ENCODE measurements at regions not wholly inside any gene's neighbourhood (a gene's known extent, or its start where the extent isn't known, plus 50 kb on each side); places are given as distances from the start of the nearest gene placed in this dataset.

DNA sequence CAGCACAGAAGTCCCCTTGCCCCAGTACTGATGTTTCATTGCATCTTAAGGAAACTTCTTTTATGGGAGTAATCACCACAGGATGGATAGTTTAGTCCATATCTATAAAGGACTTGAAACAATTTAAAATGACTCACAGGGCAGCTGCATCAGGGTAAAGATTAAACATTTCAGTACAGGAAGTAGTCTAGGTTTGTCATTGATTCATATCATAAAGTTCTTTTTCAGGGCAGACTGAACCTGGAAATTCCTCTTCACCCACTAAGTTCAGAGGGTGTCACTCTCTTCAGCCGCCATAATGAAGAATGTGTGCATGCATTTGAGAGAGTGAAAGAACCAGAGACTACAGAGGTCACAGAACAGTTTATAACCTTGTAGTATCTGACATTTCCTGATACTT is 296.3 kb upstream of the JAG1 start:
- TF ChIP-seq, protein P1, sequence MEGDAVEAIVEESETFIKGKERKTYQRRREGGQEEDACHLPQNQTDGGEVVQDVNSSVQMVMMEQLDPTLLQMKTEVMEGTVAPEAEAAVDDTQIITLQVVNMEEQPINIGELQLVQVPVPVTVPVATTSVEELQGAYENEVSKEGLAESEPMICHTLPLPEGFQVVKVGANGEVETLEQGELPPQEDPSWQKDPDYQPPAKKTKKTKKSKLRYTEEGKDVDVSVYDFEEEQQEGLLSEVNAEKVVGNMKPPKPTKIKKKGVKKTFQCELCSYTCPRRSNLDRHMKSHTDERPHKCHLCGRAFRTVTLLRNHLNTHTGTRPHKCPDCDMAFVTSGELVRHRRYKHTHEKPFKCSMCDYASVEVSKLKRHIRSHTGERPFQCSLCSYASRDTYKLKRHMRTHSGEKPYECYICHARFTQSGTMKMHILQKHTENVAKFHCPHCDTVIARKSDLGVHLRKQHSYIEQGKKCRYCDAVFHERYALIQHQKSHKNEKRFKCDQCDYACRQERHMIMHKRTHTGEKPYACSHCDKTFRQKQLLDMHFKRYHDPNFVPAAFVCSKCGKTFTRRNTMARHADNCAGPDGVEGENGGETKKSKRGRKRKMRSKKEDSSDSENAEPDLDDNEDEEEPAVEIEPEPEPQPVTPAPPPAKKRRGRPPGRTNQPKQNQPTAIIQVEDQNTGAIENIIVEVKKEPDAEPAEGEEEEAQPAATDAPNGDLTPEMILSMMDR (IDR thresholded peaks at IDR 0.05), result no peak
- TF ChIP-seq, protein P2, sequence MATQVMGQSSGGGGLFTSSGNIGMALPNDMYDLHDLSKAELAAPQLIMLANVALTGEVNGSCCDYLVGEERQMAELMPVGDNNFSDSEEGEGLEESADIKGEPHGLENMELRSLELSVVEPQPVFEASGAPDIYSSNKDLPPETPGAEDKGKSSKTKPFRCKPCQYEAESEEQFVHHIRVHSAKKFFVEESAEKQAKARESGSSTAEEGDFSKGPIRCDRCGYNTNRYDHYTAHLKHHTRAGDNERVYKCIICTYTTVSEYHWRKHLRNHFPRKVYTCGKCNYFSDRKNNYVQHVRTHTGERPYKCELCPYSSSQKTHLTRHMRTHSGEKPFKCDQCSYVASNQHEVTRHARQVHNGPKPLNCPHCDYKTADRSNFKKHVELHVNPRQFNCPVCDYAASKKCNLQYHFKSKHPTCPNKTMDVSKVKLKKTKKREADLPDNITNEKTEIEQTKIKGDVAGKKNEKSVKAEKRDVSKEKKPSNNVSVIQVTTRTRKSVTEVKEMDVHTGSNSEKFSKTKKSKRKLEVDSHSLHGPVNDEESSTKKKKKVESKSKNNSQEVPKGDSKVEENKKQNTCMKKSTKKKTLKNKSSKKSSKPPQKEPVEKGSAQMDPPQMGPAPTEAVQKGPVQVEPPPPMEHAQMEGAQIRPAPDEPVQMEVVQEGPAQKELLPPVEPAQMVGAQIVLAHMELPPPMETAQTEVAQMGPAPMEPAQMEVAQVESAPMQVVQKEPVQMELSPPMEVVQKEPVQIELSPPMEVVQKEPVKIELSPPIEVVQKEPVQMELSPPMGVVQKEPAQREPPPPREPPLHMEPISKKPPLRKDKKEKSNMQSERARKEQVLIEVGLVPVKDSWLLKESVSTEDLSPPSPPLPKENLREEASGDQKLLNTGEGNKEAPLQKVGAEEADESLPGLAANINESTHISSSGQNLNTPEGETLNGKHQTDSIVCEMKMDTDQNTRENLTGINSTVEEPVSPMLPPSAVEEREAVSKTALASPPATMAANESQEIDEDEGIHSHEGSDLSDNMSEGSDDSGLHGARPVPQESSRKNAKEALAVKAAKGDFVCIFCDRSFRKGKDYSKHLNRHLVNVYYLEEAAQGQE (IDR thresholded peaks at IDR 0.05; ENCODE audit: insufficient read depth in 1 of 2, low read depth in 2 of 2, low read length in 1 of 2), result no peak
- TF ChIP-seq SIN3A (IDR thresholded peaks at IDR 0.05; ENCODE audit: borderline replicate concordance, insufficient read depth, low read depth, low read length) (no peak), POLR2AphosphoS5 (IDR thresholded peaks at IDR 0.05; ENCODE audit: low read depth, low read length) (no peak)

All from Panc1 (cell line).